GM19238 (cell line): ENCODE measurements at regions not wholly inside any gene's neighbourhood (a gene's known extent, or its start where the extent isn't known, plus 50 kb on each side); places are given as distances from the start of the nearest gene placed in this dataset.

Source experiments
- DNase-seq: peaks from one replicate; pipeline ENCODE4 v3.0.0; 2011; ENCODE audit warnings: low spot score; ENCODE audit not compliant: insufficient read length

DNA sequence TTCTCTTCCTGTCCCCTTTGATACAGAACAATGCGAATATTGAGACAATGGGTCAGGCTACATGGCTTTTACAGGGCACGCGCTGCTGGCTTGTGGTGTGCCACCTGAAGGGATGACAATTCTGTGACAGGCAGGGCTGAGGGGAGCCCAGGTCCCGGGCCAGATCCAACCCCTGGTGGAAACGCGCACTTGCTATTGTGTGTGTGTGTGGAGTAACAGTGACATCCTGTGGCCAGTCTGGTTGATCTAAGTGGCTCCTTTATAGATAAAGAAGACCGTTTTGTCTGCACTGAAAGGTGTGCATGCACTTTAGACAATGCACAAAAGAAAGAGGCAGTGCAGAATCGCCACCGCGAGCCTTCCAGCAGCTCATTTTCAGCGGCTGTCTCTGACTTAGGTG, 273.6 kb downstream of the HRH4 start:
- DNase-seq, result no peak

DNA sequence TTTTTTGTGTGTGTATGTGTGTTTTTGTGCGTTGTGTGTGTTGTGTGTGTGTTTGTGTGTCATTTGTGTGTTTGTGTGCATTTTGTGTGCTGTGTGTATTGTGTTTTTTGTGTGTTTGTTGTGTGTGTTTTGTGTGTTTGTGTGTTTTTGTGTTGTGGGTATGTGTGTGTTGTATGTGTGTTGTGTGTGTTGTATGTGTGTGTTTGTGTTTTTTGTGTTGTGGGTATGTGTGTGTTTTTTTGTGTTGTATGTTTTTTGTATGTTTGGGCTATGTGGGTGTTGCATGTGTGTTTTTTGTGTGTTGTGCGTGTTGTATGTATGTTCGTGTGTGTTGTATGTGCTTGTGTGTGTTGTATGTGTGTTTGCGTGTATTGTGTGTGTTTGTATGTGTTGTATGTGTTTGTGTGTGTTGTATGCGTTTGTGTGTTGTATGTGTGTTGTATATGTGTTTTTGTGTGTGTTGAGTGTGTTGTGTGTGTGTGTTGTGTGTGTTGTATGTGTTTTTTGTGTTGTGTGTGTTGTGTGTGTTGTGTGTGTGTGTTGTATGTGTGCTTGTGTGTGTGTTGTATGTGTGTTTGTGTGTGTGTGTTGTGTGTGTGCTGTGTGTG, 275.3 kb downstream of the HRH4 start:
- no peak for DNase-seq

DNA sequence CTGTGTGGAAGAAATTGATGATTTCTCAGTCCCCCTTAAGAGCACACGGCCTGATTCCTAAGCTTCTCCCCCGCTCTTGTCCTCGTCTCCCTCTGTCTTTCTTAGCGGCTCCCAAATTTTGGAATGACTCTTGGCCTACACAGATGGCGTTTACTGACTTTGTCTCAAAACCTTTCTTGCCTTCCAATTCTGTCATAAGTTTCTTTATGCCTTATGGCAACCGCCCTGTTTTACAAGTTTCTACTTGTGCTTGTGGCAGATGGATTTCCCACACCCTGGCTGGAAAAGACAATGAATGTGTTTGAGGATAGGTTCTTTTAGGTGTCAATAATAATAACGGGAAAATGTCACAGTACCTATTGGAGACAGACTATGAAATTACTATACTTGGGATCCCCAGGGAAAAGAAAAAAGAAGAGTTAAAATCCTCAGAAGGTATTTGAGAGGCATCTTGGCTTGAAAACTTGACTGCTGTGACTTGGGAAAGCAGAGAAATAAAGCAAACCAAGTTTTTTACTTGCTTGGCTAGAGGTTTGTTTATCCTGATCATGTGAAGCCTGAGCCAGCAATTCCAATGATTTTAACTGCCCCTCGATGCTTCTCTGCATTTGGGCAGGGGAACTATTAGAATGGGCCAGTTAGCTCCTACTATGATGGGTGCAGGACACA, 276.4 kb downstream of the HRH4 start:
- no peak for DNase-seq

DNA sequence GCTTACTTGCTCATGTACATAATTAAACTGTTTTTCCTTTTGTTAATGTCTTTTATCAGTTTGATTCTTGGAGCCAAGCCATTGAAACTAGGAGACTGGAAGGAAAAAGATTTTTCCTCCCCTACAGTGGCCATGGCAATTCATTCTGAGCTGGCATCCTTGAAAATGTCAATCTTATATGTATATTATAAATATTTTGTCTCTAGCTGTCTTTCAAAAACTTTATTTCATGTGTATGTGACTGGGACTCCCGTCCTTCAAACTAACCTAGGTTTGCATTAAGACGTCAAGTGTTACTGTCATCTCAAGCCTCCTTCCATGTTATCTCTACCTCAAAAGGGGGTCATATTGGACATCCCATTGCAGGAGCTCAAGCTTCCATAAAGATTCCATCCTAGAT, 280.4 kb downstream of the HRH4 start:
- no peak for DNase-seq

DNA sequence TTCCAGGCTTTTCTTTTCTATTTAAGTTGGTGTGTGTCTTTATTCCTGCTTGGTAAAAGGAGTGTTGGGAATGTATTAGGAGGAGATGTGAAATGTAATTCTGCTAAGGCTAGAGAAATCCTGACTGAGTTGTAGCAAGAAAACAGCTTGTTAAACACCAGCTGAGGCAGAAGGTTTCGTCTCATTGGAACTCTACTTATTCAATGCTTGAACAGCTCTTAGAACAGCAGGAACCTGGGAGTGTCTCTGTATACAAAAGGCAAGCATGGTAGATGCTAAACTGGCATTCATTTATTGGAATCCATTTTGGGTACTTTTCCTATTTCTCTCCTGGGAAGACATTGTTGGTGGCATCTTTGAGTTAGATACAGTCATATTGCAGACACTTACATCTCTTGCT, 280.9 kb downstream of the HRH4 start:
- no peak for DNase-seq

DNA sequence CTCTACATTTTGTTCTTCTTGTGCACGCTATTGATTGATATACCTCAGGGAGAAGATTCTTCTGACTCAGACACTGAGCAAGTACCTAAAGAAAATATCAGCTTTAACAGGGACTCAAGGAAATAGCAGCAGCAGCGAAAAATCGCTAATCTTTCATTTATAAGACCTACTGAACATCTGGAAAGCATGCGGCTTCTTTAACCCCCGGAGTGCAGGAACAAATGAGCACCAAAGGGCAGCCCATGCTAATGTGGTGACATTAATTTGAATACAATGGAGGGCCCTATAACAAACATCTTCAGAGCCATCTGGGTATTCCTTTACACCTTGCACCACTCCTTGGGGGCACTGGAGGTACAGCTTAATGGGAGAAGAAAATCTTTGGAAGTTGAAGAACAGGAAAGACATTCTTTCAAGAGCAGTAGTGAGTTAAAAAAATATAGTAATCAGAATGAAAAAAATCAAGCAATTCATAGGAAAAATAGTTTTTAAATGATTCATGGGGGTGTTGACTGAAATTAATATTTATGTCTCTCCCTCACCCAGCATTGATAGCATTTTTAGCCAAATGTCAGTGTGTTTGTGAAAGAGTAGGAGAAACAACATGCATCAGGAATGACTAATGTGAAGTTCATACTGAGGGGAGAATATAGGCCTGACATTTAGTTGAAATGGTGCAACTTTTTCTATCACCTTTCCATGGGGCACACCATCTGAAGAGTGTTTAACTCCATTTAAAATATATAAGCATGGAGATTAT, 281.7 kb downstream of the HRH4 start:
- DNase-seq, result no peak

DNA sequence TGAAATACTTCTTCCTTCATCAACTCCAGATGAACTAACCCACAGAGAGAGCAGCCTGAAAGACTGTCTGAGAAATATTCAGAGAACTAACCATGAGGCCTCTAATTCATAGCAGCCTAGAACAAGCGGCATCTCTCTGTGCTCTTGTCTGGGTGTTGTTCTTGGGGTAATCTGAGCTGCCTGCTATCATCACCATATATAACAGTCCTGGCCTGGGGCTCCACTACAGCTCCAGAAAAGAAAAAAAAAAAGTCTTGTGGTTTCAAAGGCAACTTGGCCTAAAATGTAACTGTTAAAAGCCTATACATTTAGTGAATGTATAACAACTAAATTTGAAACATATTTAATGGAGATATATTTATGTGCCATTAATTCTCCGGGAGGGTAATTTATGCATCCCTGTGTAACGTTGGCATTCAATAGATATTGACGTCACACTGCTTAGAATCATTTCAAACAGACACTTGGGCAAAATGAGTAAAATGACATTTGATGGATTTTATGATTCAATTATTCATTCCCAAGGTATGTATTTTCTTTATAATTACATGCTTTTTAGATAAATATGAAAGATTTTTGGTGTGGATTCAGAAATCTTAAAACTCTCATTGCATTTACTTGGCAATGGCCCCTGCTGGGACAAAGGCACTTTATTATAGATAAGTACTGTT, 294.3 kb downstream of the HRH4 start:
- DNase-seq, result no peak

DNA sequence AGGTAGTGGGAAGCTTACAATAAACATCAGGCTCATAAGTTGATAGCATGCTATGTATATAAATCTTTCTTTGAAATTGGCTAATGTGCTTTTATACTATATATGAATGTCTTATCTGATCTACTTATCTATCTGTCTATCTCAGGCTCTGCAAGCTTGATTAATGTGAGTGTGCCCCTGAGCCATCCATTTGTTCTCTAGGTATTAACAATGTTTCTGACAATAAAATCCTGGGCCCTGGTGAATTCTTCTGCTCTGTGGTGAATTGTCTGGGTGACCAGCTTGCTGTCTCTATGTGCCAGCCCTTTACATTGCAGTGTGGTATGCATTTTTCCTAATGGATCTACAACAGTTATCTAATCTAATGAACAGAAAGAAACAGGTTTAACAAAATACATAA, 295.9 kb downstream of the HRH4 start:
- DNase-seq, result no peak

DNA sequence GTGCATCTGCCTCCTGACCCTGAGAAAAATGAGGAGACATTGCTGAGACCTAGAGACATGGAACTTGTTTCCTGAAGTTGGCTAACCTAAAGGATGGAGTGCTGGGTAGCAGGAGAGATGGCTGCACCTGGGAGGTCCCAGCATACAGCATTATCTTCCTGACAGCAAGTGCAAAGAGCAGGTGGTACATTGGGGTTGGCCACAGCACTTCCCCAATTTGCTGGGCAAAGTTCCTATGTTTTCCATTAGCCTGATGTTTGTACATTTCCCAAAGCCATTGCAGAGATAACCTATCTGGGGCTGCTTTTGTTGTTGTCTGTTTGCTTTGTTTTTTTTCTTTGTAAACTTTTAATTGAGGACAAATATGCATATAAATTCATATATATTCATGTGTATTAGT, 296.7 kb downstream of the HRH4 start:
- no peak for DNase-seq

DNA sequence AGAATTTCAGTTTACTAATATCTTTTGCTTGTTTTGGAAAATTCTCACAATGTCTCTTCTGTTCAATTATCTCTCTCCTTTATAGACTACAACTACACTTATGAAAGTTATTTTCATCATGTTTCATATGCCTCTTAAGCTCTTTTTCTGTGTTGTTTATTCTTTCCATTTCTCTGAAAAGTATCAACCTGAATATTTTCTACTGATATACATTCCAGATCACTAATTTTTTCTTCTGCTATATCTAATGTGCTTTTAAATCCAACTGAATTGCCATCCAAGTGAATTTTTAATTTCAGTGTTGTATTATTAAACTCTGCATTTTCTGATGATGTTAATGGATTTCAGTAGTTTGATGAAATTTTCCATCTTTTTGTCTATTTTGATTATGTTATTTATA, 301.3 kb downstream of the HRH4 start:
- DNase-seq, result no peak

DNA sequence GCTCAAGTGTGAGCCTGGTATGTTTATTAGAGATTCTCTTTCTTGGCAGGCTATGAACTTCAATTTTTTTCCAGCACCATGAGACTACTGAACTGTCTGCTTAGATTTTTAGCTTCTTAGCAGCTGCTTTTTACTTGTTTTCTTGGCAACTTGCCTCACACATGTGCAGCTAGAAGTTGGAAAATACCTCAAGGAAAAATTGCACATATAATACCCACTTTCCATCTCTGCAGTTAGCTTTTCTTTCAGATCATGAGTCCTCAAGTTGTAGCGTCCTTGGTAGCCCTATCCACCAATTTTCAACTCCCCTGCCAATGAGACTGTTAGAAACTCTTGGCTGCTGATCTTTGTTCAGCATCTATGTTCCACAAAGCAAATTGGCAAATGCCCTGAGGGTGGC, 302.1 kb downstream of the HRH4 start:
- no peak for DNase-seq

DNA sequence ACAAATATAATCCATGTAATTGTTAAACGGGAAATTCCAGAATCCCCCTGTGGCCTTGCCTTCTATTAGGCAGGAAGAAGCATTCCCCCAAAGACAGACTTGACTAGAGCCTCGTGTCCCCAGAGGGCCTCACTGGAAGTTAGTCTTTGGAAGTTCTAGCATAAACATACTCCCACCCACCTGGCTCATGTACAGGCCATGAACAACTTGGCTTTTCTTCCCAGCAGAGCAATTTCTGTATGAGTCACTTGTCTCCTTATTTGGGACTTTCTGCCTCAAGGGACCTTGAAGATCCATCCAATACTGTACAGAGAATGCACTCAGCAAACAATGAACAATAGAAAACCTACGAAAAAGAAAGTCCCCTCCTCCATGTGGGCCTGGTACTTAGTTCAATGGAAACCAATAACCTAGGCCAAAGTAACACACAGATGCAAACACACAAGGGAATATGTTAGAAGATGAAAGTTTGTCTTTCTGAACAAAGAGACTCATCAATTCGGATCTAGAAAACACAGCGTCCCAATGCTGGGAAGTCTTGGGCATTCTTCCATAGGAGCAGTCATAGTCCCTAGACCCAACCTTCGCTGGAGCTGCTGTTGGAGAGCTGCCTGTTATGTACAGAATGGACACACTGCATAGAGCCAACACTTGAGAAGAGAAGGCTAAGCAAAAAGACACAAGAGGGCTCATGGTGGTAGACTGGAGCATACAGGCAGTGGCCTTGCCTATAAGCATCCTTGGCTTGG, 303.5 kb downstream of the HRH4 start:
- DNase-seq, result no peak

DNA sequence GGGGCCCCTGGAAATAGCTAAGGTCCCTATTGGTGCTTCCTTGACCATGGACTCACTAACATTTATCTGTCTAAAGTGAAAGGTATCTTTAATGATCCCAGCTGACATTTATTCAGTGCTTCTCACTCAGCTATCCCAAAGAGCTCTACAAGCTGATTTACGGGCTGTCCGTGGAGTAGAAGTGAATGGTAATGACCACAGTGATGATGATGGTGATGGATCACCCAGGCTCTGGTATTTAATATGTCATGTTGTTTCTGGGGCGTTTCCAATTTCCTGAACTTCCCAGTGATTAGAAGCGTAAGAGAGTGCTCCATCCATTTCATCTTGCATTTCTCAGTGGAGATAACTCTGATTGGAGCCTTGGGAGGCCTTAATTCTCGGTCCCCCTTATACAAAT, 304.3 kb downstream of the HRH4 start:
- DNase-seq, result no peak

DNA sequence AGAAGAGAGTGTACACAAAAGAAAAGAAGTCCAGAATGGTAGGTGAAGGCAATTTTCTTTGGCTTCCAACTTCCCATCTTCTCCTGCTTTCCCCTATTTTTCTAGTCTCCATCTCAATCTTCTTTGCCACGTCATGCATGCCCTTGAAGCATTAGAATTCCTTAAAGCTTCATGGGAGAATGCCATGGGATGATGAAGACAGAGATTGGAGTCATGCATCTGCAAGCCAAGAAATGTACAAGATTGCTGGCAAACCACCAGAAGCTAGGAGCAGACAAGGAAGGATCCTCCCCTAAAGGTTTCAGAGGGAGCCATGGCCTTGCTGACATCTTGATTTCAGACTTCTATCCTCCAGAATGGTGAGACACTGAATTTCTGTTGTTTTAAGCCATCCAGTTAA, 305.9 kb downstream of the HRH4 start:
- no peak for DNase-seq

DNA sequence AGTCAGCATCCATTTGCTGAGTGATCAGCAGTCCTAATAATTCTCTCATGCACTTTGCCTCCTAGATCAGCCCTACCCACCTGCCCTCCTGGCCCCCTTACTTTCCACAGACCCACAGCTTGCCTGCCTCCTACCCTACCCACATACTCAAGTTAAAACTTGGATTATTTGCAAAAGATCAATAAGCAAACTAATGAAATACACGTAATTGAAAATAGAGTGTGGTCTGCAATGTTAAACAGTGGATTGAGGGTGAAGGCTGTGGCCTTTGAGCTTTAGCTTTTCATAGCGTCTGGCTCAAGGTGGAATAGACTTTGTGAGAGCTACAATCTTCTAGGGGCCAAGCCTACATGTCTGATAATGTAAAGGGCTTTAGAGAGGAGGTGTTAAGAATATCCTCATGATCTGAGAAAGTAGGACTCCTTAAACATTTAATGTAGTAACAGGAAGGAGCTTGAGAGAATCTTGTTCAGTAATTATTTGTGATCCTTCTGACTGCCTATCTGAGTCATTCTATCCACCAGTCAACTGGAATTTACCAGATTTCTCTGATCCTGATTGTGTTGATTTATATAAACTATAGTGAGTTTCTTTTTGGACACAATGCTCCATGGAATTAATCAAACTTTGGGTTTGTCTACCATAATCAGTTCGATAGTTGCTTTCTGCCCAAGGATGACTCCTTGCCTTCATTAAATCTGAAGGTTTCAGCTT, 310.0 kb downstream of the HRH4 start:
- DNase-seq, result no peak

DNA sequence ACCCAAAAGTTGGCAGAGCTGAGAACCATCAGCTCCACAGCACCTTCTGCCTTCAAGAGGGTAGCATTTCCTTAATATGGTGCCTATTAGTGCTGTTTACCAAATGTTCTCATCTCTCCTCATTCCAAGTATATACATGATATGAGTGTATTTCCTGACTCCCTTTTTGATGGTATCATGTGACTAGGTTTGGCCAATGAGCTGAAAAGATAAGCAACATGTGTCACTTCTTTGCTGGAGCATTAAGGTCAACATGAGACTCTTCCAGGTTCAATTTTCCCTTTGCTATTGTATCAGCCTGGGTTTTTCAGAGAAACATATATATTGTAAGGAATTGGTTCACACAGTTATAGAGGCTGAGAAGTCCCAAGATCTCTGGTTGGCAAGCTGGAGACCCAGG, 310.9 kb downstream of the HRH4 start:
- no peak for DNase-seq

DNA sequence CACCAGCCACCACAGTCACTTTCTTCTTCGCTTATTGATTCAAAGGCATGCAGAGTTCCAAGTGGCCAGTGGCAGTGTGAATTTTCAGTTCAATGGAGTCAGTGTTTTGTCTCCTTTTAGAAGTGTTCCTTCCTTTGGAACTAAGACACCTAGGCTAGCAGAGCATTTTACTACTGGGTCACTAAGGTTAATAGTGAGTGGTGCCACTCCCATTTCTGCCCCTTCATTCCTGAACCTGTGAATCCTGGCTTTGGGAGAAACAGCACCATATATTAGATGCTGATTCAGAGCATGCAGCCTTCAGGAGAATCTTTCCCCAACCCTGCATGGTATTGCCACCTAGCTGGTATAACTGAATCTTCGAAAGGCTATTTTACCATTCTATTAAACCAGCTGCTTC, 312.7 kb downstream of the HRH4 start:
- DNase-seq, result no peak

DNA sequence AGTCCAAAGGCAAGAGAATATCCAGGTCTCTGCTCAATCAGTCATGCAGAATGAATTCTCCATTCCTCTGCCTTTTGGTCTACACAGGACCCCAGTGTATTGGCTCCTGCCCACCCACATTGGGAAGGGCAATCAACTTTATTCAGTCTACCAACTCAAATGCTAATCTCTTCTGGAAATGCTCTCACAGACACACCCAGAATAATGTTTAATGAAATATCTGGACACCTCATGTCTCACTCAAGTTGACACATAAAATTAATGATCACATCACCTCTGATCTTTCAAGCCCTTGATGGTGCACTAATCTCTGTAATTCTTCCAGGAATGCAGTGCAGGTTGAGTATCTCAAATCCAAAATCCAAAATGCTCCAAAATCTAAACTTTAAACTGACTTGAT, 315.6 kb downstream of the HRH4 start:
- DNase-seq, result no peak

DNA sequence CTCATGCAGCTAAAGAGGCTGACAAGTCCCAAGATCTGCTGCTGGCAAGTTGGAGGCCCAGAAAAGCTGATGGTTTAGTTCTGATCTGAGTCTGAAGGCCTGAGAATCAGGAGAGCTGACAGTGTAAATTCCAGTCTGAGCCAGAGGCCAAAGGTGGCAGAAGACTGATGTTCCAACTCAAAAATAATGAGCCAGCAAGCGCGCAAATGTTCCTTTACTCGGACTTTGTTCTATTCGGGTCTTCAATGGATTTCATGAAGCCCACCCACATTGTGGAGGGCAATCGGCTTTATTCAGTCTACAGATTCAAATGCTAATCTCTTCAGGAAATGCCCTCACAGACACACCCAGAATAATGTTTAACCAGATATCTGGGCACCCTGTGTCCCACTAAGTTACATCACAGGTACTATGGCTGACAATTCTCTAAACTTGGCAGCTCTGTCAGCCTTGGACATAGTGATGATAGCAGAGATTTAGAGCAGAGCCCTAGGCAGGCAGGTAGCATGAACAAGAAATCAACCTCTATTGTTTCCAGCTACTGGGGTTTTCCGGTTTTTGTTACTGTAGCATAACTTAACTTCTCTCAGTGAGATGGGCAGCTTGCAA, 318.5 kb downstream of the HRH4 start:
- no peak for DNase-seq

DNA sequence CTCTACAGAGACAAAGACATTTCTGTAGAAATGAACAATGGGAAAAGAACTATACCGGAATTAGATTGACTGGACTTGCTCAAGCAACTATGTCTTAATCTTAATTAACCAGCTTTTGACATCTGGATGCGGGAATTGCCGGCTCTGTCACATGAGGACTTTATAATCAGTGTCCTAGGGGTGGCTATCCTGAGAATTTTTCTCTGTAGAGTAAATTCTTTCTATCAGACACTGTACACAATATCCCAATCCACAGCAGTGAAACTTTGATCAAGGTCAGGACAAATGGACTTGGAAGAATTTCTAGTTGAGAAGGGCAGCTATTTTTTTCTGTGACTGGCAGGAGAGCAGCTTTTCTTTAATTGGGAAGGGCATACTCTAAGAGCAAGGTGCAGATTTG, 322.1 kb downstream of the HRH4 start:
- no peak for DNase-seq

DNA sequence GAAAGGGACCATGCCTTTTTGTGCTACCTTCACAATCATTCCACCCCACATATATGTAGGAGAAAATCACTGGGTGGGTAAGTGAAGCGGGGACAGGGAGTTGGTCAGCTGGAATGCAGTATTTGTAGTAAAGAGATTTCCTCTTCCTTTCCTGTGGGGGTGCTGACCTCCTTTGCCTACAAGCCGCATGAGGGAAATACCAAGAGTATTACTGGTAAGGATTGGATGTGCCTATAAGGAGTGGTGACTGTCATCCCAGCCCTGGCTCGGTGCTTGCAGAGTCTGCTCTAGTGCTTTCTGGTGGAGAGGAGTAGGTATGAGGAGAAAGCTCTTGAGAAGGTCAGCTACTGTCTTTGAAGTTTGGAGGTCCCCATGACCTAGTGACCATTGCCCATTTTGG, 324.6 kb downstream of the HRH4 start:
- DNase-seq, result no peak
